ENCODE measurements at regions not wholly inside any gene's neighbourhood (a gene's known extent, or its start where the extent isn't known, plus 50 kb on each side); places are given as distances from the start of the nearest gene placed in this dataset.
"Not testable (repeated sequence)": the region's sequence is repeated elsewhere in the genome, so short reads cannot be mapped to it uniquely, and the experiment has no call there.

- H3K4me3 ChIP-seq (ENCODE audit: low read length) = peak overlapping the region; percentile 93
- no peaks in the 10 kb centered on the region for H3K36me3 ChIP-seq (ENCODE audit: insufficient read depth, low read length)
- no peaks in the 10 kb centered on the region for H3K27me3 ChIP-seq (ENCODE audit: insufficient read depth, low read length)
- no peak overlapping the region for H3K27ac ChIP-seq (ENCODE audit: low read depth, low read length)
- WGBS = 76% methylated on average over 5 of the region's 6 CpGs
- H3K9me3 ChIP-seq (ENCODE audit: insufficient read depth, low read depth, low read length) = no peaks in the 10 kb centered on the region
- no peak overlapping the region for H3K9ac ChIP-seq (ENCODE audit: low read depth, low read length)
- no peaks in the 10 kb centered on the region for H3K4me1 ChIP-seq (ENCODE audit: insufficient read depth, low read length)
These were observed 158.5 kb downstream of the KLRB1 start for GRCh38 chr12:9449181-9449580.

GRCh38 chr12:9448648-9449047 lies 159.1 kb downstream of the KLRB1 start:
- not testable (repeated sequence) for H3K4me1 ChIP-seq (ENCODE audit: insufficient read depth, low read length); H3K9me3 ChIP-seq (ENCODE audit: insufficient read depth, low read depth, low read length); H3K27ac ChIP-seq (ENCODE audit: low read depth, low read length); H3K36me3 ChIP-seq (ENCODE audit: insufficient read depth, low read length); H3K27me3 ChIP-seq (ENCODE audit: insufficient read depth, low read length)
- 52% methylated on average over 6 of the region's 10 CpGs for WGBS
- Histone ChIP-seq H3K9ac (ENCODE audit: low read depth, low read length) (peak overlapping the region; percentile 83), H3K4me3 (ENCODE audit: low read length) (peak overlapping the region; percentile 93)

GRCh38 chr12:9447791-9448614 lies 159.7 kb downstream of the KLRB1 start:
- Histone ChIP-seq H3K27ac (ENCODE audit: low read depth, low read length) (peak overlapping the region; percentile 90; the same call in 1 of the 2 replicates), H3K4me3 (ENCODE audit: low read length) (peak overlapping the region; percentile 93), H3K9ac (ENCODE audit: low read depth, low read length) (peak overlapping the region; percentile 83)
- under 1% methylated on average over 61 of the region's 61 CpGs for WGBS
- not testable (repeated sequence) for H3K27me3 ChIP-seq (ENCODE audit: insufficient read depth, low read length); H3K36me3 ChIP-seq (ENCODE audit: insufficient read depth, low read length); H3K4me1 ChIP-seq (ENCODE audit: insufficient read depth, low read length); H3K9me3 ChIP-seq (ENCODE audit: insufficient read depth, low read depth, low read length)

GRCh38 chr12:9446883-9447761 lies 160.6 kb downstream of the KLRB1 start:
- Histone ChIP-seq H3K4me3 (ENCODE audit: low read length) (peak overlapping the region; percentile 93), H3K27ac (ENCODE audit: low read depth, low read length) (peak overlapping the region; percentile 90; the same call in 1 of the 2 replicates), H3K9ac (ENCODE audit: low read depth, low read length) (peak overlapping the region; percentile 83)
- not testable (repeated sequence) for H3K27me3 ChIP-seq (ENCODE audit: insufficient read depth, low read length); H3K36me3 ChIP-seq (ENCODE audit: insufficient read depth, low read length); H3K9me3 ChIP-seq (ENCODE audit: insufficient read depth, low read depth, low read length); H3K4me1 ChIP-seq (ENCODE audit: insufficient read depth, low read length)
- WGBS = 21% methylated on average over 15 of the region's 20 CpGs

- not testable (repeated sequence) for H3K27me3 ChIP-seq (ENCODE audit: insufficient read depth, low read length); H3K36me3 ChIP-seq (ENCODE audit: insufficient read depth, low read length); H3K9me3 ChIP-seq (ENCODE audit: insufficient read depth, low read depth, low read length); H3K9ac ChIP-seq (ENCODE audit: low read depth, low read length); H3K4me1 ChIP-seq (ENCODE audit: insufficient read depth, low read length); H3K27ac ChIP-seq (ENCODE audit: low read depth, low read length); H3K4me3 ChIP-seq (ENCODE audit: low read length)
- 96% methylated on average over 2 of the region's 5 CpGs for WGBS
These were observed 167.3 kb downstream of the KLRB1 start for GRCh38 chr12:9440428-9440827.

GRCh38 chr12:9435682-9436081 lies 172.0 kb downstream of the KLRB1 start:
- H3K4me3 ChIP-seq (ENCODE audit: low read length); H3K9me3 ChIP-seq (ENCODE audit: insufficient read depth, low read depth, low read length); H3K4me1 ChIP-seq (ENCODE audit: insufficient read depth, low read length); H3K9ac ChIP-seq (ENCODE audit: low read depth, low read length); H3K27ac ChIP-seq (ENCODE audit: low read depth, low read length); H3K27me3 ChIP-seq (ENCODE audit: insufficient read depth, low read length); H3K36me3 ChIP-seq (ENCODE audit: insufficient read depth, low read length): not testable (repeated sequence)
- WGBS = 89% methylated on average over 4 of the region's 15 CpGs

- not testable (repeated sequence) for H3K4me3 ChIP-seq (ENCODE audit: low read length); H3K9ac ChIP-seq (ENCODE audit: low read depth, low read length); H3K27ac ChIP-seq (ENCODE audit: low read depth, low read length); H3K9me3 ChIP-seq (ENCODE audit: insufficient read depth, low read depth, low read length); H3K27me3 ChIP-seq (ENCODE audit: insufficient read depth, low read length); H3K4me1 ChIP-seq (ENCODE audit: insufficient read depth, low read length); H3K36me3 ChIP-seq (ENCODE audit: insufficient read depth, low read length)
- 94% methylated on average over 19 of the region's 19 CpGs for WGBS
These were observed 177.3 kb downstream of the KLRB1 start for GRCh38 chr12:9430385-9430784.

- not testable (repeated sequence) for H3K27me3 ChIP-seq (ENCODE audit: insufficient read depth, low read length); H3K36me3 ChIP-seq (ENCODE audit: insufficient read depth, low read length); H3K4me1 ChIP-seq (ENCODE audit: insufficient read depth, low read length); H3K9ac ChIP-seq (ENCODE audit: low read depth, low read length); H3K4me3 ChIP-seq (ENCODE audit: low read length); H3K27ac ChIP-seq (ENCODE audit: low read depth, low read length); H3K9me3 ChIP-seq (ENCODE audit: insufficient read depth, low read depth, low read length)
- WGBS = 95% methylated on average over 9 of the region's 13 CpGs
These were observed 178.9 kb downstream of the KLRB1 start for GRCh38 chr12:9428856-9429255.

- not testable (repeated sequence) for H3K36me3 ChIP-seq (ENCODE audit: insufficient read depth, low read length); H3K4me3 ChIP-seq (ENCODE audit: low read length); H3K27ac ChIP-seq (ENCODE audit: low read depth, low read length); H3K9me3 ChIP-seq (ENCODE audit: insufficient read depth, low read depth, low read length); H3K27me3 ChIP-seq (ENCODE audit: insufficient read depth, low read length); H3K4me1 ChIP-seq (ENCODE audit: insufficient read depth, low read length); H3K9ac ChIP-seq (ENCODE audit: low read depth, low read length)
- WGBS = 96% methylated on average over 7 of the region's 13 CpGs
These were observed 182.3 kb downstream of the KLRB1 start for GRCh38 chr12:9425429-9425828.

GRCh38 chr12:9424175-9424740 lies 183.5 kb downstream of the KLRB1 start:
- H3K9ac ChIP-seq (ENCODE audit: low read depth, low read length); H3K9me3 ChIP-seq (ENCODE audit: insufficient read depth, low read depth, low read length); H3K4me3 ChIP-seq (ENCODE audit: low read length); H3K4me1 ChIP-seq (ENCODE audit: insufficient read depth, low read length); H3K27ac ChIP-seq (ENCODE audit: low read depth, low read length); H3K27me3 ChIP-seq (ENCODE audit: insufficient read depth, low read length); H3K36me3 ChIP-seq (ENCODE audit: insufficient read depth, low read length): not testable (repeated sequence)
- 85% methylated on average over 9 of the region's 9 CpGs for WGBS

GRCh38 chr12:9422689-9423088 lies 185.0 kb downstream of the KLRB1 start:
- H3K27me3 ChIP-seq (ENCODE audit: insufficient read depth, low read length); H3K27ac ChIP-seq (ENCODE audit: low read depth, low read length); H3K9me3 ChIP-seq (ENCODE audit: insufficient read depth, low read depth, low read length); H3K9ac ChIP-seq (ENCODE audit: low read depth, low read length); H3K4me3 ChIP-seq (ENCODE audit: low read length); H3K36me3 ChIP-seq (ENCODE audit: insufficient read depth, low read length); H3K4me1 ChIP-seq (ENCODE audit: insufficient read depth, low read length): not testable (repeated sequence)
- WGBS = no CpG with 5 or more reads among the region's 2 CpGs
